GM19468 (cell line): ENCODE measurements at regions not wholly inside any gene's neighbourhood (a gene's known extent, or its start where the extent isn't known, plus 50 kb on each side); places are given as distances from the start of the nearest gene placed in this dataset.

ENCODE experiments used
- ATAC-seq: cut with Tn5 transposase; IDR thresholded peaks from one replicate; pipeline ENCODE4 v1.9.1; 2021; ENCODE audit warnings: mild to moderate bottlenecking, moderate library complexity, moderate number of reproducible peaks; ENCODE audit not compliant: unreplicated experiment; ENCODE audit errors: extremely low read depth

DNA sequence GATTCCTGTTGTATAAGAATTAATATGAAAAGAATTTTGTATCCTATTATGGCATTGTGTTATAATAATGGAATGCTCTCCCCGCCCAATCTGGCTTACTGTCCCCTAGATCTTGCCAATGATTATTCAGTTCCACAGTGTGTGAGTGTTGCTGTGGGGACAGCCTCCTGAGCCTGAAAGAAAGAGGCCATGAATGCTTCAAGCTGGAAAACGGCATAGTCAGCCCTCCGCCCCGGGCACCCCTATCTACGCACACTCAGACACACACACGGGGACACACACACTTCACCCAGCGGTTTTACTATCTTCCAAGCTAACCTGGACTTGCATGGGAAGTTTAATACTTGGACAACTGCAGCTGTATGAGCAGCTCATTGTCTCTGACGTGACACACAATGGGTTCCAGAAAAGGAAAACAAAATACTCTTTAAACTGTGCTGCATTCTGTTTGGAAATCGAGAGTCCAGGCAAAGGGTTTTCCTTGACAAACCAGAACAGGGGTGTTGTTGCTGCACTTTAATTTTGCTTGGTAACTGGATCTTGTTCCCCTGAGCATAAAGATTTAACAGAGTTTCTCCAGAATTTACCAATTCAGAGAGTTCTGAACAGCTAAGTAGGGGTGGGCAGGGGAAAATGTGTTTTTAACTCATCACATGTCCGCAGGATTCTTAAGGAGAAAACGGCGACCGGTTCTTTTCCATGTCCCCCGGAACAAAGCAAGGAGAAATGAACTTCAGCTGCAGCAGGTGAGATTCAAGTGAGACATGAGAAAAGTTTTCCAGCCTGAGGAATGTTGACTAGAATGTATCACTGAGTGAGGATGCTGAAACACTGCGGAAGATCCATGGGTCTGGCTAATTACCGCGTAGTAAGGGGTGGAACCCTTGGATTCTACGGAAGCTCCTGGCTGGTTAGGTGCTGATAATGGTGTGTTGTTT is 472.9 kb downstream of the FOXO1 start:
- no peak for ATAC-seq

- ATAC-seq = no peak
These were observed 472.1 kb downstream of the FOXO1 start for GRCh38 chr13:40194224-40194806.

DNA sequence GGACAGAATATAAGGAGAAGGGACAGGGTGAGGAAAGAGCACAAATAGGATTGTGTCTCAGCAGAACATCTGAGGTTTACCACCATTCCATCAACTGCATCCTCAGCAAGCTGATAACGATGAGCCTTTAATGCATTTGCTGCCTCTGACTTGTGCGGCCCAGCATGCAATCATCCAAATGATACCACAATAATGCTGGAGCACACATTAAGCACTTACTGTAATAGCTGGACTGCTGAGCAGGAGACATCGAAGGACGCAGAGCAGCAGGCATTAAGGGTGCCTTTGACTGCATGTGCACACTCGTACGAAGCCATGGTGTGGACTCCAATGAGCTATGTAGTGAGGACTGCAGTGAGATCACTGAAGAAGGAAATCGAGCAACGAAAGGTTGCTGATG is 469.4 kb downstream of the FOXO1 start:
- ATAC-seq = no peak

GRCh38 chr13:40197936-40198595 is 468.4 kb downstream of the FOXO1 start:
- ATAC-seq = no peak

- ATAC-seq = no peak
These were observed 466.0 kb downstream of the FOXO1 start for GRCh38 chr13:40200273-40200978.

DNA sequence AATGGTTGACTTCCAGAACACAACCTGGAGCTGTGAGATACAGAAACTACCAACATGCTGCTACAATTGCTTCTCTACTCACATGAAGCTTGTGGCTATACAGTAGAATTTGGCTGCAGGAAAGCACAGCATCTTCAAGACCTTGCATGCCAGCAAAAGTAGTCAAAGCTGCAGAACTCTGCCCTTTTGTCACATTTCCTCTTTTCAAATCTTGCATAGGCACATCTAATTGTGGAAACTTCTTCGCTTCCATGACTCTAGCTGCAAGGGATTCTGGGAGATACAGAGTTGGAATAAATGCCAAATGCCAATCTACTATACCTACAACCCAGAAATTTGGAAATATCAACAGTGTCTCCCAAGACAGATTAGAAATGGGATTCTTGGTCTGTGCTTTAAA is 462.2 kb downstream of the FOXO1 start:
- no peak for ATAC-seq

GRCh38 chr13:40205771-40206240 is 460.6 kb downstream of the FOXO1 start:
- ATAC-seq = no peak

DNA sequence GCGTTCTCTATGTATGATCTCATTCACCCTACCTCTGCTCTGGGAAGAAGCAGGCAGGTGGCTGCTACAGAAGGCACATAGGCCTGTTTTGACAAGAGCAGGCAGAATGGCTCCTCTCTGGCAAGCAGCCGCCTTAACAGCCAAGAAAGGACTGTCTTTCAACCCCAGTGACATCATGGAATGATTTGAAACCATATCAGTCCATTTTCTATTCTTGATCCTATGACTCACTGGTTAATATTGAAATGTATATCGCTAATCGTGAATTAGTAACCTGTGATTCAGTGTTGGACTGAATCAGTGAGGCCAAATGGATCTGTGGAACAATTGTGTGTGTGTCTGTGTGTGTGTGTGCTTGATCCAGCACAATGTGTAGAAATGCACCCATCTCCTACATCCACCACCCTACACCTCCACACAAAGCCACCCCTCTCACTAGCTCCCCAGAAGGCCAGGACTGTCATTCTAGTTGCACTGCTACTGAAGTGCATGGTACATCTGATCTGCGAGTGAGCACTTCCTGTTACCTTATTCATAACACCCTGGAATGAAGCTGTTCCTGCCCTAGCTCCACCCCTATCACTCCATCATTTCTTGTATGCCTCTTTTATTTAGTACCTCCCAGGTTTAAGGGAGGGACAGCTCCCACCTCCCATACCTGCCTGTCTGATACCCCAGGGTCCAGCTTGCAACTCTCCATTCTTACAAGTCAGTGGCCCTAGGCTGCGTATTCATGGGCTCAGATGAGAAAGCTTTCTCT is 460.0 kb downstream of the FOXO1 start:
- peak; percentile 25 for ATAC-seq

- peak; percentile 31 for ATAC-seq
These were observed 459.4 kb downstream of the FOXO1 start for GRCh38 chr13:40207001-40207478.

GRCh38 chr13:40208517-40208916 is 457.9 kb downstream of the FOXO1 start:
- ATAC-seq = no peak

GRCh38 chr13:40210865-40211585 is 455.4 kb downstream of the FOXO1 start:
- no peak for ATAC-seq

DNA sequence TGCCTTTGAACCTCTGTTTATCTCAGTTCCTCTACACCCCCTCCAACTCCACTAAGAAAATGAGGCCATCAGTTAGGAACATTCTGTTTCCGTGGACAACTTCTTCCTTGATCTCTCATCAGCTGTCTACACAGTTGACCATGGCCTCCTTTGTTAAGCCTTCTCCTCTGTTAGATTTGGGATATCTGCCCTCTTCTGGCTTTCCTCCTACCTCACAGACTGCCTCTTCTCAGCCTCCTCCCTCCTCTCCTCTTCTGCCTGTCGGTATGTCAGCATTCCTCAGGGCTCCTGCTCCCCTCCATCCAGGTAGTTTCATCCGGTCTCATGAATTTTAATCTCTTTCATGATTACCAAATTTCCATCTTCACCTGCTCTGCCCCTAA is 454.9 kb downstream of the FOXO1 start:
- ATAC-seq = no peak

GRCh38 chr13:40213779-40214178 is 452.7 kb downstream of the FOXO1 start:
- no peak for ATAC-seq

DNA sequence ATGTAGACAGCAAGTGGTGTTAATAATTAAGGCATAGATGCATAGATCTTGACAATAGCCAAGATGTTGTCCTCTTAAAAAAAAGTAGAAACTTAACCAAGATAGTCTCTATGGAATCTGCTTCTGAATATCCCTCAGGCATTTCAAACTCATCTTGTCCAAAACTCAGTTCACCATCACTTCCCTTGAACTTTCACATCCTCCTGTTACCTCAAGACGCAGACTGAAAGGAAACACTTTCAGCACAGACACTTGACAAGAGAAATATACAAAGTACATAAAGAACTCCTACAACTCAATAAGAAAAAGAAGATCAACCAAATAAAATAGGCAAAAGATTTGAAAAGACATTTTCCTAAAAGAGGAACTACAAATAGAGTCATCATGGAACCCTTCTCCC is 451.1 kb downstream of the FOXO1 start:
- ATAC-seq = no peak

- ATAC-seq = no peak
These were observed 450.7 kb downstream of the FOXO1 start for GRCh38 chr13:40215747-40216146.

DNA sequence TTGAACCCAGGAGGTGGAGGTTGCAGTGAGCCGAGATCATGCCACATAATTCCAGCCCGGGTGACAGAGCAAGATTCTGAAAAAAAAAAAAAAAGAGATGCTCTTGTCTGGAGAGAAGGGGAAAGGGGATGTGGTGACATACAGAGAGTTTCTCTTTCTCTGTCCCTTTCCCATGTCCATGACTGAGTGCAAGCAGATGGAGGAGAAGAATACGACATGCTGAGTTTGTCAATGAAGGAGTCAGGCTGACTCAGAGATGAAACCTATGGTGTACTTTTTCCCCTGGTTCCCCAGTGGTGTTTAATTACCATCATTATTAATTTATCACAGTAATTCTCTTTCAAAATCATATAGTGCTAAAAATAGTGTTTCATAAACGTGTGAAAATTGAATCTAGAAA is 448.8 kb downstream of the FOXO1 start:
- ATAC-seq = no peak

DNA sequence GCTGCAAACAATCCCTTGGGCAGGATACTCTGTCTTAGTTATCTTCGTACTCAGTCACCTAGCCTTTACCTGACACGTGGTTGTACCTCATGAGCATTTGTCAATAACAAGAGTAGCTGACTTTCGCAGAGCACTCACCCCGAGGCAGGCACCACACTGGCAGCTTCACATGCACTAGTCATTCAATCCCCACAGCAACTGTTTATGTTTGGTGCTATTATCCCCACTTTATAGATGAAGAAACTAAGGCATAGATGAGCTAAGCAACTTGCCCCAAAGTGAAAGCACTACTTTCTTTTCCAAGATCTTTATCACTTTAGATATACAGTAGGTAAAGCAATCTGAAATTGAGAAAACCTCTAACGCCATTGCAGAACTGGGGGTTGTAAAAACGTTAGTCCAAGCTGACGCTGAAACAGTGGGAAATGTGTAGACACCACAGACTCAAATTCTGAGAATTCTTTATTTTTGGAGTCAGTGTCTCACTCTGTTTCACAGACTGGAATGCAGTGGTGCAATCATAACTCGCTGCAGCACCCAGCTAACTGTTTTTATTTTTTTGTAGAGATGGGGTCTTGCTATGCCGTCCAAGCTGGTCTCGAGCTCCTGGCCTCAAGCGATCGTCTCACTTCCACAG is 446.0 kb downstream of the FOXO1 start:
- no peak for ATAC-seq

DNA sequence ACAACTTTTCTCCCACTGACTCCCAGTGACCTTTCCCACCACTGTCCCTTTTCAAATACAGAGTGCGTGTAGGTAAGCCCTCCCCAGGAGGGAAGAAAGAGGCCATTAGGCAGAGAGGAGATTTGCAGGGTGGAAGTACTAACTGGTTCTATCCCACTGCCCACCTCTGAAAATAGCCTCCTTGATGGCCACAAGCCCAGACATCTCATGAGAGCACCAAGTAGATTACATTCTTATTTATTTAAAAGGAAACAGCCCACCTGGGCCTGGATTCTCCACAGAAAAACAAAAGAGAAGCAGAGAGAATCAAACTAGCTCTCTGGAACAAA is 445.3 kb downstream of the FOXO1 start:
- ATAC-seq = no peak
